HepG2 (cell line): ENCODE measurements at regions not wholly inside any gene's neighbourhood (a gene's known extent, or its start where the extent isn't known, plus 50 kb on each side); places are given as distances from the start of the nearest gene placed in this dataset.

Experiments
- ATAC-seq: fragments of 200-7000 bp; cut with Tn5 transposase; 3 replicates; pipeline ENCODE4 v1.9.1; 2020; ENCODE audit warnings: mild to moderate bottlenecking, moderate library complexity
- BruUV-seq: library from RNA; stranded (reverse); fragments of 400-500 nt; replicated peaks from 2 replicates; lab custom pipeline; 2021; lab: Mats Ljungman, UMichigan
- CTCF ChIA-PET: fragments of 300-600 bp; formaldehyde crosslinking; extraction: SDS; loops from one replicate; lab custom pipeline; 2021; ENCODE audit warnings: low total read pairs, inconsistent platforms, low intra/inter-chr PET ratio; lab: Yijun Ruan, JAX
- POLR2A ChIA-PET: fragments of 350-600 bp; sonication (Branson Sonifier 250); formaldehyde crosslinking; loops from one replicate; lab custom pipeline; 2020; ENCODE audit warnings: antibody characterized with exemption, inconsistent platforms; lab: Yijun Ruan, JAX
- DNase-seq: peaks from one replicate; pipeline ENCODE4 v3.0.0-alpha.2; 2015; ENCODE audit warnings: low spot score
- FAIRE-seq: peaks from 3 replicates; lab custom pipeline; 2011; peaks lifted over from hg19 to GRCh38; lab: Jason Lieb, UNC
- H2AFZ ChIP-seq: one replicate; pipeline ENCODE4 v1.6.1; 2011; ENCODE audit warnings: low read length, inconsistent platforms
- H3K27ac ChIP-seq: fragments of 300-600 bp; 3 replicates; pipeline ENCODE4 v1.8.0; 2011; ENCODE audit warnings: mixed run types, mild to moderate bottlenecking, mixed read lengths, low read length, inconsistent platforms; ENCODE audit not compliant: insufficient read depth; ENCODE audit errors: extremely low read length
- H3K27me3 ChIP-seq, 2 experiments: fragments of 200-600 bp in 1 of 2; 2 replicates in 1 of 2; 3 replicates in 1 of 2; pipeline versions ENCODE4 v1.6.0 to v1.8.0; 2011; ENCODE audit warnings: low read length in 2 of 2, mild to moderate bottlenecking in 2 of 2, moderate library complexity in 2 of 2, inconsistent platforms in 1 of 2; ENCODE audit not compliant: insufficient read depth in 2 of 2, control insufficient read depth in 1 of 2
- H3K36me3 ChIP-seq, 2 experiments: fragments of 200-600 bp in 1 of 2; replicated peaks in 1 of 2; 2 replicates in 1 of 2; 3 replicates in 1 of 2; pipeline versions ENCODE4 v1.5.1 to v1.8.0; 2011; ENCODE audit warnings: low read length in 2 of 2, inconsistent platforms in 1 of 2; ENCODE audit not compliant: insufficient read depth in 2 of 2, control insufficient read depth in 1 of 2
- H3K4me1 ChIP-seq: 2 replicates; pipeline ENCODE4 v1.5.1; 2012; ENCODE audit warnings: low read length, inconsistent platforms; ENCODE audit not compliant: insufficient read depth
- H3K4me2 ChIP-seq: 2 replicates; pipeline ENCODE4 v1.6.0; 2011; ENCODE audit warnings: low read depth, low read length, inconsistent platforms
- H3K4me3 ChIP-seq, 3 experiments: fragments of 200-600 bp in 1 of 3; sonication (generic), shearing (Covaris generic) in 1 of 3; replicated peaks in 1 of 3; 2 replicates each; pipeline ENCODE4 v1.5.1; 2011 to 2016; ENCODE audit warnings: low read length in 3 of 3, inconsistent platforms in 2 of 3, low read depth in 2 of 3, mild to moderate bottlenecking in 2 of 3, control low read depth in 1 of 3, mixed read lengths in 1 of 3; ENCODE audit not compliant: insufficient read depth in 1 of 3
- H3K79me2 ChIP-seq: one replicate; pipeline ENCODE4 v1.6.1; 2011; ENCODE audit warnings: low read length, inconsistent platforms; ENCODE audit not compliant: insufficient read depth
- H3K9ac ChIP-seq: 2 replicates; pipeline ENCODE4 v1.6.0; 2011; ENCODE audit warnings: mild to moderate bottlenecking, low read depth, low read length, inconsistent platforms; ENCODE audit not compliant: insufficient read depth
- H3K9me3 ChIP-seq: 2 replicates; pipeline ENCODE4 v1.5.1; 2012; ENCODE audit warnings: mild to moderate bottlenecking, low read length
- H4K20me1 ChIP-seq: 2 replicates; pipeline ENCODE4 v1.6.0; 2011; ENCODE audit warnings: inconsistent platforms, mild to moderate bottlenecking, low read length, moderate library complexity; ENCODE audit not compliant: insufficient read depth
- ATF4 ChIP-seq, 2 experiments: fragments of 450-650 bp in 1 of 2; sonication (generic) in 1 of 2; formaldehyde crosslinking; IDR thresholded peaks; 2 replicates each; pipeline versions ENCODE4 v1.5.0 to v1.8.0; 2020 to 2022; ENCODE audit warnings: mild to moderate bottlenecking in 1 of 2, missing genetic modification reagents in 1 of 2
- CEBPG ChIP-seq: IDR thresholded peaks from 2 replicates; pipeline ENCODE4 v1.6.1; 2016
- CSRNP1 ChIP-seq: sonication (generic); formaldehyde crosslinking; IDR thresholded peaks from 2 replicates; pipeline ENCODE4 v1.8.1; 2023; ENCODE audit warnings: mild to moderate bottlenecking, missing genetic modification reagents
- FUBP1 ChIP-seq: sonication (generic); formaldehyde crosslinking; IDR thresholded peaks from 2 replicates; pipeline ENCODE4 v1.5.1; 2020; ENCODE audit warnings: missing genetic modification reagents, mild to moderate bottlenecking, borderline replicate concordance
- KAT2B ChIP-seq: fragments of 150-350 bp; IDR thresholded peaks from 2 replicates; pipeline ENCODE4 v1.6.1; 2014; ENCODE audit warnings: low read depth, low read length, borderline replicate concordance
- MBNL3 ChIP-seq: fragments of 250-450 bp; sonication (Bioruptor Pico); conservative IDR thresholded peaks from 2 replicates; pipeline ENCODE4 v1.8.0; 2022; ENCODE audit warnings: mild to moderate bottlenecking, inconsistent platforms
- MED1 ChIP-seq: sonication (generic); formaldehyde crosslinking; IDR thresholded peaks from 2 replicates; pipeline ENCODE4 v1.4.0; 2020; ENCODE audit warnings: missing genetic modification reagents
- NONO ChIP-seq, 2 experiments: fragments of 450-650 bp in 1 of 2; sonication (generic) in 1 of 2; formaldehyde crosslinking in 1 of 2; IDR thresholded peaks in 1 of 2; conservative IDR thresholded peaks in 1 of 2; 2 replicates each; pipeline versions ENCODE4 v1.6.1 to v1.8.0; 2017 to 2022; ENCODE audit warnings: mild to moderate bottlenecking in 1 of 2, missing genetic modification reagents in 1 of 2, moderate library complexity in 1 of 2
- PAWR ChIP-seq: sonication (generic); formaldehyde crosslinking; IDR thresholded peaks from 2 replicates; pipeline ENCODE4 v1.4.0; 2020; ENCODE audit warnings: missing genetic modification reagents, mild to moderate bottlenecking, borderline replicate concordance
- POLR2A ChIP-seq, 2 experiments: IDR thresholded peaks; 2 replicates each; pipeline ENCODE4 v1.6.1; 2011; ENCODE audit warnings: low read depth in 2 of 2, low read length in 2 of 2, mild to moderate bottlenecking in 1 of 2, moderate library complexity in 1 of 2; ENCODE audit not compliant: insufficient read depth in 1 of 2
- TAF15 ChIP-seq: fragments of 200-400 bp; formaldehyde crosslinking; IDR thresholded peaks from one replicate; pipeline ENCODE4 v1.6.1; 2018; ENCODE audit warnings: mild to moderate bottlenecking, low read depth, low read length; ENCODE audit not compliant: poor library complexity, severe bottlenecking
- THRA ChIP-seq: sonication (generic); formaldehyde crosslinking; IDR thresholded peaks from 2 replicates; pipeline ENCODE4 v1.4.0; 2020; ENCODE audit warnings: missing genetic modification reagents, borderline replicate concordance
- ZBTB3 ChIP-seq: sonication (generic); formaldehyde crosslinking; IDR thresholded peaks from 2 replicates; pipeline ENCODE4 v1.4.0; 2020; ENCODE audit warnings: low read depth, mild to moderate bottlenecking, moderate library complexity, missing genetic modification reagents, borderline replicate concordance
- ZNF180 ChIP-seq: sonication (generic); formaldehyde crosslinking; IDR thresholded peaks from 2 replicates; pipeline ENCODE4 v1.4.0; 2020; ENCODE audit warnings: low read depth, missing genetic modification reagents, borderline replicate concordance
- ZNF329 ChIP-seq: sonication (generic); formaldehyde crosslinking; IDR thresholded peaks from 2 replicates; pipeline ENCODE4 v1.9.0; 2021; ENCODE audit warnings: low read depth, mild to moderate bottlenecking, missing genetic modification reagents
- ZNF546 ChIP-seq: sonication (generic); formaldehyde crosslinking; conservative IDR thresholded peaks from 2 replicates; pipeline ENCODE4 v1.8.1; 2023; ENCODE audit warnings: mild to moderate bottlenecking, missing genetic modification reagents
- ZNF562 ChIP-seq: sonication (generic); formaldehyde crosslinking; IDR thresholded peaks from 2 replicates; pipeline ENCODE4 v1.8.0; 2022; ENCODE audit warnings: missing genetic modification reagents, borderline replicate concordance
- WGBS: methylation state at CpG from one replicate; pipeline ENCODE4 v1.1.6; 2017; ENCODE audit warnings: low lambda C conversion rate; 5-methylcytosine and 5-hydroxymethylcytosine counted together
- in situ Hi-C: cut with HindIII; loops from 2 replicates; pipeline ENCODE4 v1.10.0; 2017; ENCODE audit warnings: low pct_unique_long_range_greater_than_20kb; ENCODE audit not compliant: extremely low pct_ligation_motif_present
- intact Hi-C: fragments of 100-400 bp; cut with micrococcal nuclease; formaldehyde crosslinking; loops from one replicate; pipeline ENCODE4 v1.10.0; 2022; ENCODE audit not compliant: unreplicated experiment

GRCh38 chr10:4095166-4095917 is 310.3 kb upstream of the KLF6 start:
- no peak for DNase-seq
- Histone ChIP-seq H3K4me1 (no peaks in the 10 kb centered on the region), H2AFZ (no peak overlapping the region), H4K20me1 (no peaks in the 10 kb centered on the region), H3K79me2 (no peaks in the 10 kb centered on the region), H3K27ac (no peak overlapping the region), H3K9me3 (no peaks in the 10 kb centered on the region), H3K27me3 (peaks cover 1 to 19% of the 10 kb centered on the region in 2 experiments; a peak in 2 of 5 replicates), H3K36me3 (no peaks in the 10 kb centered on the region), H3K9ac (no peak overlapping the region), H3K4me3 (no peak overlapping the region), H3K4me2 (no peak overlapping the region)
- in situ Hi-C loops (no loop called here), intact Hi-C loops (no loop called here)
- WGBS: 30% methylated on average over 6 of the region's 6 CpGs
- TF ChIP-seq ZNF562 (CRISPR knock-in tag) (no peak), ATF4 (CRISPR knock-in tag; IDR thresholded peaks at IDR 0.05) (no peak), ZNF329 (CRISPR knock-in tag) (no peak), THRA (CRISPR knock-in tag) (no peak), ZBTB3 (CRISPR knock-in tag) (no peak), FUBP1 (CRISPR knock-in tag) (no peak), CSRNP1 (CRISPR knock-in tag) (no peak), POLR2A (IDR thresholded peaks at IDR 0.05; ENCODE audit: insufficient read depth in 1 of 2, low read depth in 2 of 2, low read length in 2 of 2) (no peak), KAT2B (no peak), MED1 (no peak), PAWR (CRISPR knock-in tag) (no peak), TAF15 (no peak), ZNF546 (CRISPR knock-in tag) (no peak), NONO (IDR thresholded peaks at IDR 0.05) (no peak), NONO (CRISPR knock-in tag; conservative IDR thresholded peaks at IDR 0.05) (no peak), CEBPG (CRISPR knock-in tag) (no peak), MBNL3 (no peak), ZNF180 (CRISPR knock-in tag) (no peak)
- ATAC-seq: no peak
- BruUV-seq: no TSS peak
- no peak for FAIRE-seq
- CTCF ChIA-PET: no interaction called here
- POLR2A ChIA-PET: no interaction called here
